ENCODE measurements at regions not wholly inside any gene's neighbourhood (a gene's known extent, or its start where the extent isn't known, plus 50 kb on each side); places are given as distances from the start of the nearest gene placed in this dataset.

- no peak for TF ChIP-seq POLR2A (IDR thresholded peaks at IDR 0.05)
- no peak for TF ChIP-seq CTCF (IDR thresholded peaks at IDR 0.05)
Observed at GRCh38 chr13:47226516-47226915, 329.7 kb upstream of the HTR2A start.

All from heart left ventricle (tissue), 13 donors.